ENCODE measurements at regions not wholly inside any gene's neighbourhood (a gene's known extent, or its start where the extent isn't known, plus 50 kb on each side); places are given as distances from the start of the nearest gene placed in this dataset.

- no peak overlapping the region for H3K4me3 ChIP-seq
- no peaks in the 10 kb centered on the region for H3K9me3 ChIP-seq
- no peak for ATAC-seq
- intact Hi-C loops (cut with DNase I), result no loop called here
- H3K27ac ChIP-seq, result no peak overlapping the region
- H3K4me1 ChIP-seq, result no peaks in the 10 kb centered on the region
- no peaks in the 10 kb centered on the region for H3K36me3 ChIP-seq
- no peaks in the 10 kb centered on the region for H3K27me3 ChIP-seq (ENCODE audit: low read depth)
- DNase-seq, result no peak
- TF ChIP-seq CTCF (IDR thresholded peaks at IDR 0.05), result no peak
Observed at GRCh38 chrX:26597981-26598380, 382.0 kb downstream of the MAGEB5 start.

GRCh38 chrX:26590849-26591248, 374.9 kb downstream of the MAGEB5 start:
- no peaks in the 10 kb centered on the region for H3K27me3 ChIP-seq (ENCODE audit: low read depth)
- TF ChIP-seq CTCF (IDR thresholded peaks at IDR 0.05), result no peak
- DNase-seq, result no peak
- intact Hi-C loops (cut with DNase I), result no loop called here
- no peak overlapping the region for H3K27ac ChIP-seq
- no peak for ATAC-seq
- no peak overlapping the region for H3K4me3 ChIP-seq
- H3K4me1 ChIP-seq, result no peaks in the 10 kb centered on the region
- H3K36me3 ChIP-seq, result no peaks in the 10 kb centered on the region
- H3K9me3 ChIP-seq, result no peaks in the 10 kb centered on the region

GRCh38 chrX:26586570-26586969, 370.6 kb downstream of the MAGEB5 start:
- H3K27me3 ChIP-seq (ENCODE audit: low read depth), result no peaks in the 10 kb centered on the region
- intact Hi-C loops (cut with DNase I), result no loop called here
- no peaks in the 10 kb centered on the region for H3K4me1 ChIP-seq
- H3K27ac ChIP-seq, result no peak overlapping the region
- DNase-seq, result no peak
- no peaks in the 10 kb centered on the region for H3K9me3 ChIP-seq
- no peak for ATAC-seq
- no peak for TF ChIP-seq CTCF (IDR thresholded peaks at IDR 0.05)
- H3K36me3 ChIP-seq, result no peaks in the 10 kb centered on the region
- no peak overlapping the region for H3K4me3 ChIP-seq

GRCh38 chrX:26581091-26581490, 365.1 kb downstream of the MAGEB5 start:
- ATAC-seq (no peak), DNase-seq (no peak)
- Histone ChIP-seq H3K4me1 (no peaks in the 10 kb centered on the region), H3K27ac (no peak overlapping the region), H3K4me3 (no peak overlapping the region), H3K9me3 (no peaks in the 10 kb centered on the region), H3K27me3 (ENCODE audit: low read depth) (no peaks in the 10 kb centered on the region), H3K36me3 (no peaks in the 10 kb centered on the region)
- TF ChIP-seq CTCF (IDR thresholded peaks at IDR 0.05), result no peak
- intact Hi-C loops (cut with DNase I), result no loop called here

GRCh38 chrX:26580021-26580420, 364.1 kb downstream of the MAGEB5 start:
- Histone ChIP-seq H3K9me3 (no peaks in the 10 kb centered on the region), H3K4me1 (no peaks in the 10 kb centered on the region), H3K36me3 (no peaks in the 10 kb centered on the region), H3K4me3 (no peak overlapping the region), H3K27ac (no peak overlapping the region), H3K27me3 (ENCODE audit: low read depth) (no peaks in the 10 kb centered on the region)
- ATAC-seq, result no peak
- TF ChIP-seq CTCF (IDR thresholded peaks at IDR 0.05), result no peak
- intact Hi-C loops (cut with DNase I), result no loop called here
- no peak for DNase-seq

GRCh38 chrX:26574234-26574633, 358.3 kb downstream of the MAGEB5 start:
- H3K4me3 ChIP-seq, result no peak overlapping the region
- H3K4me1 ChIP-seq, result no peaks in the 10 kb centered on the region
- no peaks in the 10 kb centered on the region for H3K9me3 ChIP-seq
- H3K36me3 ChIP-seq, result no peaks in the 10 kb centered on the region
- DNase-seq, result no peak
- intact Hi-C loops (cut with DNase I), result no loop called here
- H3K27me3 ChIP-seq (ENCODE audit: low read depth), result no peaks in the 10 kb centered on the region
- no peak for ATAC-seq
- no peak overlapping the region for H3K27ac ChIP-seq
- no peak for TF ChIP-seq CTCF (IDR thresholded peaks at IDR 0.05)

Measured in lower lobe of right lung (tissue), 2 donors.